ENCODE measurements at regions not wholly inside any gene's neighbourhood (a gene's known extent, or its start where the extent isn't known, plus 50 kb on each side); places are given as distances from the start of the nearest gene placed in this dataset.

DNA sequence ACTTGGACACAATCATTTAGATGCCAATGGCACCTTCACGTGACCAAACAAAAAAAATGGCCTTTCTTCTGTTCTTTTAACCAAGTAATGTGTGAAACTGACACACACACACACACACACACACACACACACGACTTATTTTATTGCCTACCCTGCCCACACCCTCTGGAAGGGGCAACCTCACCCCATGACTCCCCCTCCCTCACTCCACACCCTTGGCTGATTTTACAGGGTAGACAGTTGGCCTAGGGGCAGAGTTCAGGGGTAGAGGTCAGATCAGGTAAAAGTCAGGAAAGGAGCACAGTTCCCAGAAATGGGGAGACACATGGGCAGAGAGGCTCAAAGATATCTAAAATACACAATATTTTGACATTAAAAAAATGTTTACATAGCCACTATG is 144.8 kb upstream of the GJB5 start:
- H3K27ac ChIP-seq, result no peak overlapping the region
- TF ChIP-seq ZFX (IDR thresholded peaks at IDR 0.05; ENCODE audit: borderline replicate concordance), result no peak
- TF ChIP-seq, protein P1, sequence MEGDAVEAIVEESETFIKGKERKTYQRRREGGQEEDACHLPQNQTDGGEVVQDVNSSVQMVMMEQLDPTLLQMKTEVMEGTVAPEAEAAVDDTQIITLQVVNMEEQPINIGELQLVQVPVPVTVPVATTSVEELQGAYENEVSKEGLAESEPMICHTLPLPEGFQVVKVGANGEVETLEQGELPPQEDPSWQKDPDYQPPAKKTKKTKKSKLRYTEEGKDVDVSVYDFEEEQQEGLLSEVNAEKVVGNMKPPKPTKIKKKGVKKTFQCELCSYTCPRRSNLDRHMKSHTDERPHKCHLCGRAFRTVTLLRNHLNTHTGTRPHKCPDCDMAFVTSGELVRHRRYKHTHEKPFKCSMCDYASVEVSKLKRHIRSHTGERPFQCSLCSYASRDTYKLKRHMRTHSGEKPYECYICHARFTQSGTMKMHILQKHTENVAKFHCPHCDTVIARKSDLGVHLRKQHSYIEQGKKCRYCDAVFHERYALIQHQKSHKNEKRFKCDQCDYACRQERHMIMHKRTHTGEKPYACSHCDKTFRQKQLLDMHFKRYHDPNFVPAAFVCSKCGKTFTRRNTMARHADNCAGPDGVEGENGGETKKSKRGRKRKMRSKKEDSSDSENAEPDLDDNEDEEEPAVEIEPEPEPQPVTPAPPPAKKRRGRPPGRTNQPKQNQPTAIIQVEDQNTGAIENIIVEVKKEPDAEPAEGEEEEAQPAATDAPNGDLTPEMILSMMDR (IDR thresholded peaks at IDR 0.05), result no peak

DNA sequence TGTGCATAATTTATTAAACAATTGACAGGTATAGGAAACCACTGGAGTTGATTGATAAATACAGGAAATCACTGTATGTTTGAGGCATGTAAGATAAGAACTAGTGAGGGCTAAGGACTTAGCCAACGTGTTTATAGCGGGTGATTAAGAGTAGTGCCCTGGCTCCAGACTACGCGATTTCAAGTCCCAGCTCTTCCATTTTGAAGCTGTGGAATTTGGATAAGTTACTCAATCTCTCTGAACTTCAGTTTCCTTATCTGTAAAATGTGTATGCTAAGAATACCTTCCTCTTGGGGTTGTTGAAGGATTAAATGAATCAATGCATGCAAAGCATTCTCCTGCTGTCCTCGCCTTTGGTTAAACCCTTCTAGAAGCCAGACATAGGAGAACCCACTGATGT is 143.3 kb upstream of the GJB5 start:
- TF ChIP-seq, protein P1 (IDR thresholded peaks at IDR 0.05), result no peak
- TF ChIP-seq ZFX (IDR thresholded peaks at IDR 0.05; ENCODE audit: borderline replicate concordance), result no peak
- no peak overlapping the region for H3K27ac ChIP-seq

DNA sequence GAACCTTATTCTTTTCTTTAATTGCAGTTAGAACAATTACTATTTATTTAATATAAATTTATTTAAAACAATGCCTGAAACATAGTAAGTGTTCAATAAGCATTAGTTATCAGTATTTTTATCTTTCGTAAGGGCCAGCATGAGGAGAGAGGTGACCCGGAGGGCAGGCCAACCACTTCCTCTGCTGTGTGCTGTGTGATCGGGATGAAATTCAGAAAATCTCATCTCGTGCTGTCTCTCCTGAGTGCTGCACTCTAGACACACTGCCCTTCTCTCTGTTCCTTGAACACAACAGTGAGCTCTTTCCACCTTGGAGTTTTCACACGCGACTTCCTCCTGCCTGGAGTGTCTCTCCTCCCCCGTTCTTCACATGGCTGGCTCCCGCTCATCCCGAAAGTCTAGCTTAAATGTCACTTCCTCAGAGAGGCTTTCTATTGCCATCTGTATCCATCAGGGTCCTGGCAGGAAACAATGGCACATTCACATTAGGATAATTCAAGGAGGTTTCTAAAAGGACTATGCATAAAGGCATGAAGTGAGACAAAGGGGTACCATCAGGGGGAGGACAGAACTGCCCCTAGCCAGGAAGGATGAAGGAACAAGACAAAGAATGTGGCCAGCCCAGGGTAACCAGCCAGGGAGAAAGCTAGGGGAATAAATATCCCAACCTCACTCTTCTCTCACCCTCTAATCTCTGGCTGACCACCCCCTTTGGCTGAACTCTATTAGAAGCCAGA is 142.6 kb upstream of the GJB5 start:
- no peak overlapping the region for H3K27ac ChIP-seq
- TF ChIP-seq ZFX (IDR thresholded peaks at IDR 0.05; ENCODE audit: borderline replicate concordance), result no peak
- TF ChIP-seq, protein P1 (IDR thresholded peaks at IDR 0.05), result no peak

DNA sequence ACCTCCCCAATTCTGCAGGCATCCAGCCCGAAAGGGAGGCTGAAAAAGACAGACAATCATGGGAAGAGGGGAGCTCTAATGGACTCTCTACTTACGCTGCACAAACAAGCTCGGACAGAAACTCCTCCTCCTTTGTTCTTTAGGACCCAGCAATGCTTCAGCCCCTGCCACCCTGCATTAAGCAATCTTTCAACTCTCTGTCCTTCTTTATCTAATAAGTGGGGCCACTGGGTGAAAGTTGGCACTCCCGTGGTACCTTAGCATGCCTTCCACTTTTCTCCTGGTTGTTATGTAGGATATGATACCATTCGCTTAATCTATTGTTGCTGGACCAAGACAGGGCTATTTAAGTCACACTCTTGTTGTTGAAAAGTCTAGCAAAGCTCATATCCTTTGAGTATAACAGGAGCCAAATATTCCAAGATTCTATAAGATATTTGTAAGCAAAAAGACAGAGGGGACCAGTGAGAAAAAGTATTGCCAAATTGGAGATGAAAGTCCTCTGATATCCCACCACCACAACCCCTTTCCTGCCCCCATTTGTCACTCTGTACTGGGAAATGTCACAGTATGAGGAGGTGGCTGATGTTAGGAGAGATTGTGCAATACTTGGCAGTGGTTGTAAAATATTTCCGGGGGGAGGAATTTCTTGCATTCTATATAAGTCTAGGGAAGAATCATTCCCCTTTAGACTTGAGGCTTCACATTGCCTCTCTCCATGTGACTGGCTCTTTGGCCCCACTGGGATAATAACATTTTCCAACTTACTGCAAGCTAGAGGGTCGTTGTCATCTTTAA is 137.3 kb upstream of the GJB5 start:
- no peak overlapping the region for H3K27ac ChIP-seq
- no peak for TF ChIP-seq ZFX (IDR thresholded peaks at IDR 0.05; ENCODE audit: borderline replicate concordance)
- TF ChIP-seq, protein P1 (IDR thresholded peaks at IDR 0.05), result no peak

DNA sequence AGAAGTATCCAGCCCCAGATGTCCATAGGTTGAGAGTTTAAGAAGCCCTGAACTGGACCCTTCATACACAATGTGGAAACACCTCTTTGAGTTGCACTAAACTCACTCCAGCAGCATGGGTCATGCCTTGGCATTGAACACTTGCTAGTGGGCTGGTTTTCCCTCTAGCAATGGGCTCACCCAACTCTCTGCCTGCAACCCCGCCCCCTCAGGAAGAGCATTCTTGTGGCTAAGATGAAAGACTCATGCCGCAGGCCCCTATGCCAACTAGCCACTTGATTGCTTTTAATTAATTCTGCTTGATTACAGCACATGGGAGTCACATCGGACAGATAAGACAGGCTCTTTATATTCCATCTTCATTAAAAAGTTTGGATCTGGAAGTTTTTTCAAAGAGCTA is 136.5 kb upstream of the GJB5 start:
- no peak for TF ChIP-seq ZFX (IDR thresholded peaks at IDR 0.05; ENCODE audit: borderline replicate concordance)
- TF ChIP-seq, protein P1 (IDR thresholded peaks at IDR 0.05), result no peak
- H3K27ac ChIP-seq, result no peak overlapping the region

DNA sequence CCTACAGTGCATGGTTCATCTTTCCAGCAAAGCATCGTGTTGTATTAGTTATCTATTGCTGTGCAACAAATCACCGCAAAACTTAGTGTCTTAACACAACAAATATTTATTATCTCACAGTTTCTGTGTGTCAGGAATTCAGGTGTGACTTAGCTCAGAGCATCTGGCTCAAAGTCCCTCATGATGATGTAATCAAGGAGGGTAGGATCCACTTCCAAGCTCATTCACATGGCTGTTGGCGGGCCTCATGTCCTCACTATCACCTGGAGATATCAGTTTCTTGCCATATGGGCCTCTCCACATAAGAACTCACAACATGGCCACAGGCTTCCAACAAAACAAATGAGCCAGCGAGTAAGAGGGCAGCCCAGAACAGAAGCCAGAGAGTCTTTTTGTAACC is 135.6 kb upstream of the GJB5 start:
- no peak overlapping the region for H3K27ac ChIP-seq
- TF ChIP-seq, protein P1 (IDR thresholded peaks at IDR 0.05), result no peak
- no peak for TF ChIP-seq ZFX (IDR thresholded peaks at IDR 0.05; ENCODE audit: borderline replicate concordance)

DNA sequence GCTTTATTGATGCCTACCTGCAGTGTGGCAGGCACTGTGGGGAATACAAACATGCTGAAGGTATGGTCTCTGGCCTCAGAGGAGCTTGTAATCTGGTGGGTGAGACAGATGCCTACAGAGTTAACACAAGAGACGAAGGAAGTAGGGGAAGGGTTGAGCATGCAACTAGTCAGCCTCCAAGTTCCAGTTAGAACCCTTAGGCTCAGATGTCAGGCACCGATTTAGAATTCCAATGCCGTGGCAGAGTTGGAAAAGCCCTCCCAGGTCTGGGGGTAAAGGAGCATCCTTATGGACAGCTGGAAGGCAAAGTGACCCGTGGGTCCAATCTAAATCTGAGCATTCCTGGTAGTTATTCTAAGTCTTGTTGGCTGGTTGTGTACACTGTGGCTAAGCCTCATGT is 132.9 kb upstream of the GJB5 start:
- no peak overlapping the region for H3K27ac ChIP-seq
- TF ChIP-seq, protein P1 (IDR thresholded peaks at IDR 0.05), result no peak
- TF ChIP-seq ZFX (IDR thresholded peaks at IDR 0.05; ENCODE audit: borderline replicate concordance), result no peak
